Fibroblast of villous mesenchyme (primary cell): ENCODE measurements at regions not wholly inside any gene's neighbourhood (a gene's known extent, or its start where the extent isn't known, plus 50 kb on each side); places are given as distances from the start of the nearest gene placed in this dataset.
A peak's percentile ranks its signal among the peaks of the same experiment; 100 is the strongest.

Experiments
- DNase-seq: peaks from one replicate; pipeline ENCODE4 v3.0.0-alpha.2; 2010; ENCODE audit warnings: low read depth
- H3K4me3 ChIP-seq: 2 replicates; pipeline ENCODE4 v1.5.1; 2011; ENCODE audit warnings: low read depth, mild to moderate bottlenecking, low read length
- TF ChIP-seq, protein P1 (sequence below): IDR thresholded peaks from 2 replicates; pipeline ENCODE4 v1.5.1; 2012; ENCODE audit warnings: low read depth, mild to moderate bottlenecking, low read length; ENCODE audit not compliant: insufficient read depth

DNA sequence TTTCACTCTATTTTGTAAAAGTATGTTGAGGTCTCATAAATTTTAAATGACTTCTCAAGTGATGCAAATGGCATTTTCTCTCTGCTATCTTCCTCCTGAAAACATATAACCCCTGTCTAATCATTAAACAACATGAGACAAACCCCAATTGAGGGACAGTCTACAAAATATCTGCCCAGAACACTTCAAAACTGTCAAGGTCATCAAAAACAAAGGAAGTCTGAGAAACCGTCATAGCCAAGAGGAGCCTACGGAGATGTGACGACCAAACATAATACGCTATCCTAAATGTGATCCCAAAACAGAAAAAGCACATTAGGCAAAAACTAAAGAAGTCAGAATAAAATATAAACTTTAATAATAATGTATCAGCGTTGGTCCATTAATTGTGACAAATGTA lies 282.3 kb upstream of the SEMA3C start:
- H3K4me3 ChIP-seq: no peak overlapping the region
- no peak for DNase-seq
- TF ChIP-seq, protein P1, sequence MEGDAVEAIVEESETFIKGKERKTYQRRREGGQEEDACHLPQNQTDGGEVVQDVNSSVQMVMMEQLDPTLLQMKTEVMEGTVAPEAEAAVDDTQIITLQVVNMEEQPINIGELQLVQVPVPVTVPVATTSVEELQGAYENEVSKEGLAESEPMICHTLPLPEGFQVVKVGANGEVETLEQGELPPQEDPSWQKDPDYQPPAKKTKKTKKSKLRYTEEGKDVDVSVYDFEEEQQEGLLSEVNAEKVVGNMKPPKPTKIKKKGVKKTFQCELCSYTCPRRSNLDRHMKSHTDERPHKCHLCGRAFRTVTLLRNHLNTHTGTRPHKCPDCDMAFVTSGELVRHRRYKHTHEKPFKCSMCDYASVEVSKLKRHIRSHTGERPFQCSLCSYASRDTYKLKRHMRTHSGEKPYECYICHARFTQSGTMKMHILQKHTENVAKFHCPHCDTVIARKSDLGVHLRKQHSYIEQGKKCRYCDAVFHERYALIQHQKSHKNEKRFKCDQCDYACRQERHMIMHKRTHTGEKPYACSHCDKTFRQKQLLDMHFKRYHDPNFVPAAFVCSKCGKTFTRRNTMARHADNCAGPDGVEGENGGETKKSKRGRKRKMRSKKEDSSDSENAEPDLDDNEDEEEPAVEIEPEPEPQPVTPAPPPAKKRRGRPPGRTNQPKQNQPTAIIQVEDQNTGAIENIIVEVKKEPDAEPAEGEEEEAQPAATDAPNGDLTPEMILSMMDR: no peak

DNA sequence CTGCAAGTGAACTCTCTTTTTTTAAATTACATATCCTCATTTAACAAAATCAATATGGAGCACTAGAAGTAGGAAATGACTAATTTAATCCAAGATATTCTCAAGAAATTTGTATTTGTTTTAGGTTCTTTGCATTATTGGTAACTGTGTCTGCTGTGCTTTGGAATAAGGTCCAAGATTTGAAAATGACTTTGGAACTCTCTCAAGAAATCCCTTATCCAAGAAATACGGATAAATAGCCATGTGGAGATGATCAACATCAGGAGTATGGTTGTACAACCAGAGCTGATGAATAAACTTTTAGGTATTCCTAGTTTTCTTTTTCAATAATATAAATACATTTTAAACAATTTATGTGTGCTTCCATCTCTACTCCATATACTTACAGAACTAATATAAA lies 279.9 kb upstream of the SEMA3C start:
- TF ChIP-seq, protein P1: no peak
- no peak overlapping the region for H3K4me3 ChIP-seq
- no peak for DNase-seq

DNA sequence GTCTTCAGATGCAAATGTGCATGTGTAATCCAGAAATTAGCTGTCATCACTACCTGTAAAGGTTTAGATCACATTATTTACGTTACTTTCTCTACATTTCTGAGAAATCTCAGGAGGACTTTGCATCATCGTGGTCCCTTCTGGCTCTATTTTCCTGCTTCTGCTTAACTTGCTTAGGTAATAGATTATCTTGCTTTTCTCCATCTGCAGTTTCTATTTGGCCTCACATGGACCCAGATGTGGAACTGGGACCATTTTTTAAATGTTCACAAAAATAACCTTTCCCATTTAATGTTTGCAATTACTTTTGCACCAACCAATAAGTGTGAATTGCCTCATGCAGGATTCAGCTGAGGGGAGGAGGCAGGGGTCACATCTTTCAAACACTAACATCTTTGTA lies 278.4 kb upstream of the SEMA3C start:
- TF ChIP-seq, protein P1: no peak
- H3K4me3 ChIP-seq: no peak overlapping the region
- DNase-seq: no peak

DNA sequence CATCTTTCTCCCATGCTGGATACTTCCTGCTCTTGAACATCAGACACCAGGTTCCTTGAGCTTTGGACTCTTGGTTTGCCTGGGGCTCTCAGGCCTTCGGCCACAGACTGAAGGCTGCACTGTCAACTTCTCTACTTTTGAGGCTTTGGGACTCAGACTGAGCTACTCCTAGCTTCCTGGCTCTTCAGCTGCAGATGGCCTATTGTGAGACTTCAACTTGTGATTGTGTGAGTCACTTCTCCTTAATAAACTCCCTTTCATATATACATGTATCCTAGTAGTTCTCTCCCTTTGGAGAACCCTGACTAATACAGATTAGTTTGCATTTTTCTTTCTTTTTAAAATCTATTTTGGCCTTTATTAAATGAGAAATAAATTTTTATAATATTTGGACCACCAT lies 276.2 kb upstream of the SEMA3C start:
- TF ChIP-seq, protein P1: no peak
- DNase-seq: no peak
- no peak overlapping the region for H3K4me3 ChIP-seq

DNA sequence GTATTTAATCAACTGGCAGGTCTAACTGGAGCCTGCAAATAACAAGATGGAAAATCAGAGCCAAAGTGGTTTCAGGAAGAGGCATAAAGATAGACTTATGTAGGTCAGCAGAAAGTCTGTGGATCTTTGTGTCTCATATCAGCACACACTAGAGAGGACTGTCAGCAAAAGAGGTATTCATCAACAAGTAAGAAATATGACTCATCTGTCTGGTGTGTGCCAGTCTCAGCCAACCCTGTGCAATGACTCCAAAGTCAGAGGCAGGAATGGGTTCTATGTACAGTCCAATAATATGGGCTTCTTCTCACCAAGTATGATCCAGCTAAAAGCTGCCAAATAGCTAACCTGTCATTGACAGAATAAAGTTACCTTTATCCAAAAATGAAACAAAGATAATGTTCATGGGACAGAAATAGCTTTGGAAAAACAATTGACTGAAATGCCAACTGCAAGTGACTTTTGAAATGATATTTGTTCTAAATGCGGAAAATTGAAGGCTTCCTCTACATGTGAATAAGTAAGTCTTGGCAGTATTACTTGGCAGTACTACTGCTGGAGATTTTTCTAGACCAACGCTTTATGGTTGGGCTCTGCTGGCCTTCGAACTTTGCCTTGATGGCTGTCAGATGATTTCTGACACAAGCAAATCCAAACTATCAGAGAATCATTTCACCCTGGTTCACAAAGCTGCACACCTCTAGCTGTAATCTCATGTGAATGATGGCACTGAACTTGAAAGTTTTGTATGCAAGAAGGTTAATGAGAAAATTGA lies 272.3 kb upstream of the SEMA3C start:
- H3K4me3 ChIP-seq: no peak overlapping the region
- DNase-seq: peak; percentile 17
- TF ChIP-seq, protein P1: no peak

DNA sequence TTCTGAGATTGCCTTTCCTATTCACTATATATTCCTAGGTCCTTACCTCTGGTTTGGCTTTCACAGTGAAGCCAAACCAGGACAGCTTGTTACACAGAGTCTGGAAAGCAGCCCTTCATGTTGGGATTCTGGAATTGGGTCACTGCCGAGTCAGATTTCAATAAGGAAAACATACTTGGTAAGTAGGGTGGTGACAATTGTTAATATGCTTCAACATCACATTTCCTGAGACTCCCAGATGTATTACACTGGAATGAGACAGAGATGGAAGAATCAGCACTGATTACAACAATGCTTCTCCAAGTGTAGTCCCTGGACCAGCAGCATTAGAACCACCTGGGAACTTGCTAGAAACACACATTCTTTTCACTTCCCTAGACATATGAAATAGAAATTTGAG lies 268.9 kb upstream of the SEMA3C start:
- no peak for DNase-seq
- no peak overlapping the region for H3K4me3 ChIP-seq
- TF ChIP-seq, protein P1: no peak

DNA sequence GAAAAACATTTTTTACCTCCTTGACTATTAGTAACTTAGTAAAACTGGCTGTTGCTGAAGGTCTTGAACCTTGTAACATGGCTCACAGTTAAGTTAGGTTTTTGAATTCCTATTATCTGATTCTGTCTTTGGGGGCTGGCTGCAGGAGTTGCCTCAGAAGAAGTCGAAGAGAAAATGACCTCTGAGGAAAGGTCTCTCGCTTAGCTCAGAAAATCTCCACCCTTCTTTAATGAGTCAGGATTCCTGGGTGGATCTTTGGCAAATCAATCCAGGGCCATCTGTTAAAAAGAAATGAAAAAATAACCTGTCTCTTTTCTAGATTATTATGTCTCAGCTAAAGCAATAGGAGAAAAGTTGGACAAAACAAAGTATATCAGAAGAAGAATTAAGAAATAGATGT lies 267.8 kb upstream of the SEMA3C start:
- DNase-seq: peak; percentile 52
- TF ChIP-seq, protein P1: no peak
- H3K4me3 ChIP-seq: no peak overlapping the region
